Breast epithelium (tissue), 3 donors: ENCODE measurements at regions not wholly inside any gene's neighbourhood (a gene's known extent, or its start where the extent isn't known, plus 50 kb on each side); places are given as distances from the start of the nearest gene placed in this dataset.

ENCODE experiments used
- POLR2A ChIP-seq: fragments of 450-650 bp; IDR thresholded peaks from one replicate; pipeline ENCODE4 v1.6.1; 2016; ENCODE audit warnings: antibody characterized with exemption, mild to moderate bottlenecking, moderate library complexity
- POLR2AphosphoS5 ChIP-seq, 3 donors: sonication (generic); formaldehyde crosslinking; IDR thresholded peaks; one replicate each; pipeline ENCODE4 v1.6.1; 2017; ENCODE audit warnings: antibody characterized with exemption in 3 of 3
- TF ChIP-seq, protein P1 (sequence below), 3 donors: fragments of 450-650 bp; IDR thresholded peaks; one replicate each; pipeline ENCODE4 v1.5.1; 2016 to 2017; ENCODE audit warnings: antibody characterized with exemption in 3 of 3, mild to moderate bottlenecking in 3 of 3, moderate library complexity in 3 of 3

DNA sequence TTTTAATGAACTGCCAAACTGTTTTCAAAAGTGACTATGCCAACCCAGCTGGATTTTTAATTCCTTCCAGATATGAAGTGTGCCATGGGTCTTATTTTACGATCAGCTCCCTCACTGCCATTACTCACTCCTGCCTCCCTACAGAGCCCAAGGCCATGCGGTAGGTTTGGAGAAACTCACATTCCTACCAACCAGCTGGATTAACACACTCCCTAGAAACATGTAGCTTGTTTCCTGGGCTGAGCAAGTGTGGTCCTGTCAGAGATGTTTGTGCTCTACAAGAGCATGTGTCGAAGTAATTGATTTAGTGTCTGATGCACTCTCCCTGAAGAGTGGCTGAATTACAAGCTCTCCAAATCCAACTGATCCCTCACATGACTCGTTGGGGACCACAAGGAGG lies 82.5 kb downstream of the SPP2 start:
- TF ChIP-seq, protein P1, sequence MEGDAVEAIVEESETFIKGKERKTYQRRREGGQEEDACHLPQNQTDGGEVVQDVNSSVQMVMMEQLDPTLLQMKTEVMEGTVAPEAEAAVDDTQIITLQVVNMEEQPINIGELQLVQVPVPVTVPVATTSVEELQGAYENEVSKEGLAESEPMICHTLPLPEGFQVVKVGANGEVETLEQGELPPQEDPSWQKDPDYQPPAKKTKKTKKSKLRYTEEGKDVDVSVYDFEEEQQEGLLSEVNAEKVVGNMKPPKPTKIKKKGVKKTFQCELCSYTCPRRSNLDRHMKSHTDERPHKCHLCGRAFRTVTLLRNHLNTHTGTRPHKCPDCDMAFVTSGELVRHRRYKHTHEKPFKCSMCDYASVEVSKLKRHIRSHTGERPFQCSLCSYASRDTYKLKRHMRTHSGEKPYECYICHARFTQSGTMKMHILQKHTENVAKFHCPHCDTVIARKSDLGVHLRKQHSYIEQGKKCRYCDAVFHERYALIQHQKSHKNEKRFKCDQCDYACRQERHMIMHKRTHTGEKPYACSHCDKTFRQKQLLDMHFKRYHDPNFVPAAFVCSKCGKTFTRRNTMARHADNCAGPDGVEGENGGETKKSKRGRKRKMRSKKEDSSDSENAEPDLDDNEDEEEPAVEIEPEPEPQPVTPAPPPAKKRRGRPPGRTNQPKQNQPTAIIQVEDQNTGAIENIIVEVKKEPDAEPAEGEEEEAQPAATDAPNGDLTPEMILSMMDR (IDR thresholded peaks at IDR 0.05), result no peak
- TF ChIP-seq POLR2AphosphoS5 (IDR thresholded peaks at IDR 0.05), result no peak
- no peak for TF ChIP-seq POLR2A
